Upper lobe of right lung (tissue), 1 donor: ENCODE measurements at regions not wholly inside any gene's neighbourhood (a gene's known extent, or its start where the extent isn't known, plus 50 kb on each side); places are given as distances from the start of the nearest gene placed in this dataset.

Experiments
- ATAC-seq: fragments of 200-7000 bp; cut with Tn5 transposase; one replicate; pipeline ENCODE4 v1.9.1; 2020; ENCODE audit warnings: mild to moderate bottlenecking, moderate library complexity
- DNase-seq: peaks from one replicate; pipeline ENCODE4 v3.0.0-alpha.2; 2020
- H3K27ac ChIP-seq: fragments of 200-600 bp; one replicate; pipeline ENCODE4 v1.8.0; 2022
- H3K27me3 ChIP-seq: fragments of 200-600 bp; one replicate; pipeline ENCODE4 v1.8.0; 2022; ENCODE audit warnings: mild to moderate bottlenecking
- H3K36me3 ChIP-seq: fragments of 200-600 bp; one replicate; pipeline ENCODE4 v1.8.0; 2022
- H3K4me1 ChIP-seq: fragments of 200-600 bp; one replicate; pipeline ENCODE4 v1.8.0; 2022
- H3K4me3 ChIP-seq: fragments of 200-600 bp; one replicate; pipeline ENCODE4 v1.8.0; 2022; ENCODE audit warnings: mild to moderate bottlenecking
- H3K9me3 ChIP-seq: fragments of 200-600 bp; one replicate; pipeline ENCODE4 v1.8.0; 2022
- CTCF ChIP-seq: fragments of 200-600 bp; IDR thresholded peaks from one replicate; pipeline ENCODE4 v1.8.0; 2022; ENCODE audit warnings: antibody characterized with exemption
- intact Hi-C: fragments of 100-400 bp; cut with DNase I; formaldehyde crosslinking; loops from one replicate; pipeline ENCODE4 v1.11.0; 2022
- donor health status: DM: no; HTN: yes; CAD: no; lungs with severe emphysema.

- ATAC-seq (no peak), DNase-seq (no peak)
- Histone ChIP-seq H3K4me1 (no peaks in the 10 kb centered on the region), H3K27me3 (no peaks in the 10 kb centered on the region), H3K36me3 (no peaks in the 10 kb centered on the region), H3K9me3 (no peaks in the 10 kb centered on the region), H3K4me3 (no peak overlapping the region), H3K27ac (no peak overlapping the region)
- intact Hi-C loops = no loop called here
- TF ChIP-seq CTCF = no peak
Measured at GRCh38 chr13:31517599-31517998, 221.7 kb upstream of the RXFP2 start.

DNA sequence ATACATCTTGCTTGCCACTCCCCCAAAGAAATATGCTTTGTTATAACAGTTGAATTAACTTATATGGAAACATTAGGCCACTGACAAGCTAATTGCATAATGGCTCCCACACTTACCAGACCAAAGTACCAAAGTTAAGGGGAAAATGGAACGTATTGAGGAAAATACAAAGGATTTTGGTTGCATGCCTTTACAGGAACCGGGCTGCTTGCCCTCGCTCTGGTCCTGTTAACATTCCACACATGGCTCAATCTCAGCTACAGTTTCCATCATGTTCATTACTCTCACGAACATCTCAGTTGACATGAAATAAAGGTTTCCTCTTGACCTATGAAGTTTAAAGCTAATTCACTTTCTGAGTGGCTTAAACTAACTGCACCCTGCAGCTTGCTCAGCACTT lies 220.7 kb upstream of the RXFP2 start:
- no peak for TF ChIP-seq CTCF
- intact Hi-C loops = no loop called here
- Histone ChIP-seq H3K9me3 (no peaks in the 10 kb centered on the region), H3K27me3 (no peaks in the 10 kb centered on the region), H3K4me1 (no peaks in the 10 kb centered on the region), H3K4me3 (no peak overlapping the region), H3K36me3 (no peaks in the 10 kb centered on the region), H3K27ac (no peak overlapping the region)
- ATAC-seq = no peak
- no peak for DNase-seq

- Histone ChIP-seq H3K9me3 (no peaks in the 10 kb centered on the region), H3K4me3 (no peak overlapping the region), H3K4me1 (no peaks in the 10 kb centered on the region), H3K36me3 (no peaks in the 10 kb centered on the region), H3K27ac (no peak overlapping the region), H3K27me3 (no peaks in the 10 kb centered on the region)
- TF ChIP-seq CTCF = no peak
- DNase-seq (no peak), ATAC-seq (no peak)
- intact Hi-C loops = no loop called here
Measured at GRCh38 chr13:31521435-31521834, 217.9 kb upstream of the RXFP2 start.

DNA sequence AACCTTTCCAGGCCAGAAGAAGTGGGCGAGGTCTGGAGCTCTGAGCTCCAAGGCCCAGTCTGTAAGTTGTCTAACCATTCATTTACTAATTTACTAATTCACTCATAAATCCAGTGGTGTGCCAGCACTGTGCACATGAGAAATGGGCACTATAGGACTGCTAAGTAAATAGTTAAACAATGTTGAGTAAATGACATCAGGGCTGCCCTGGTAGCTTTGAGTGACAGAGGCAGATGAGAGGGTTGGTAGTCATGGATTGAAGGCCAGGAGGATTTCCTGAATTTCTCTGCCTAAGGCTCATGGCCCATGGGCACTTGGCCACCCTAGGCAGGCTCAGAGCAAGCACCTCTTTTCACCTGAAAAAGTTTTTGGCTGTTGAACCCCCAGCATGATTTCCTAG lies 216.9 kb upstream of the RXFP2 start:
- intact Hi-C loops = no loop called here
- Histone ChIP-seq H3K4me3 (no peak overlapping the region), H3K36me3 (no peaks in the 10 kb centered on the region), H3K27ac (no peak overlapping the region), H3K27me3 (no peaks in the 10 kb centered on the region), H3K4me1 (no peaks in the 10 kb centered on the region), H3K9me3 (no peaks in the 10 kb centered on the region)
- ATAC-seq = no peak
- TF ChIP-seq CTCF = no peak
- no peak for DNase-seq

GRCh38 chr13:31528176-31528575 lies 211.2 kb upstream of the RXFP2 start:
- Histone ChIP-seq H3K36me3 (no peaks in the 10 kb centered on the region), H3K27me3 (no peaks in the 10 kb centered on the region), H3K9me3 (no peaks in the 10 kb centered on the region), H3K4me1 (no peaks in the 10 kb centered on the region), H3K27ac (no peak overlapping the region), H3K4me3 (no peak overlapping the region)
- ATAC-seq (peak; percentile 10), DNase-seq (no peak)
- intact Hi-C loops = no loop called here
- TF ChIP-seq CTCF = no peak

DNA sequence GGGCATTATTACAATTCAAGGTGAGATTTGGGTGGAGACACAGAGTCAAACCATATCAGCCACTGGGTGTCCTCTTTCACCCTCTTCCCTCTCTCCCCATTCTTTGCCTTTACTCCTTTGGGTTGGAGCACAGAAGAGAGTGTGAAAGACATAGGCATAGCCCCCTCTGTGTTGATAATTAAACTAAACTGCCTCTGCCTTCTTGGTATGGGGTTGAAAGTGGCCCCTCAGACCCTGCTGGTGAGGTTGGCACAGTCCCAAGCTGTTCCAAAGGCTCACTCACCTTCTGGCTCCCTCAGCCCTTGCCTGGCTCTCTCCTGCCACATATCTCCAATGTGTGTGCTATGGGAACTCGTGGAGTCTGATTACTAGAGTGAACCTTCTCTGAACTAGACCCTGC lies 210.6 kb upstream of the RXFP2 start:
- no peaks in the 10 kb centered on the region for H3K27me3 ChIP-seq
- TF ChIP-seq CTCF = no peak
- H3K9me3 ChIP-seq = no peaks in the 10 kb centered on the region
- no peak overlapping the region for H3K4me3 ChIP-seq
- DNase-seq = no peak
- no peak overlapping the region for H3K27ac ChIP-seq
- H3K4me1 ChIP-seq = no peaks in the 10 kb centered on the region
- intact Hi-C loops = no loop called here
- ATAC-seq = peak; percentile 24
- no peaks in the 10 kb centered on the region for H3K36me3 ChIP-seq
